H9 (cell line): ENCODE measurements at regions not wholly inside any gene's neighbourhood (a gene's known extent, or its start where the extent isn't known, plus 50 kb on each side); places are given as distances from the start of the nearest gene placed in this dataset.

Experiments
- DNase-seq: peaks from one replicate; pipeline ENCODE4 v3.0.0-alpha.2; 2017
- H2AFZ ChIP-seq: one replicate; pipeline ENCODE4 v1.6.1; 2013; ENCODE audit warnings: mild to moderate bottlenecking, low read length, control low read depth, moderate library complexity
- H2AK5ac ChIP-seq: 2 replicates; pipeline ENCODE4 v1.6.1; 2013; ENCODE audit warnings: low read length, control low read depth, mixed read lengths; ENCODE audit not compliant: insufficient read length
- H2BK120ac ChIP-seq: one replicate; pipeline ENCODE4 v1.6.1; 2013; ENCODE audit warnings: low read depth, mild to moderate bottlenecking, low read length, control low read depth, inconsistent platforms; ENCODE audit not compliant: poor library complexity, severe bottlenecking
- H2BK12ac ChIP-seq: 2 replicates; pipeline ENCODE4 v1.6.1; 2013; ENCODE audit warnings: low read length, control low read depth, mixed read lengths, low read depth; ENCODE audit not compliant: insufficient read length
- H2BK15ac ChIP-seq: 2 replicates; pipeline ENCODE4 v1.6.1; 2013; ENCODE audit warnings: low read depth, low read length, control low read depth
- H2BK20ac ChIP-seq: one replicate; pipeline ENCODE4 v1.6.1; 2013; ENCODE audit warnings: low read depth, mild to moderate bottlenecking, low read length, control low read depth, inconsistent platforms; ENCODE audit not compliant: poor library complexity, severe bottlenecking
- H2BK5ac ChIP-seq: 2 replicates; pipeline ENCODE4 v1.6.1; 2013; ENCODE audit warnings: low read length, control low read depth, mixed read lengths; ENCODE audit not compliant: insufficient read length
- H3K14ac ChIP-seq: 2 replicates; pipeline ENCODE4 v1.6.1; 2013; ENCODE audit warnings: low read length, control low read depth; ENCODE audit not compliant: insufficient read depth
- H3K18ac ChIP-seq: 2 replicates; pipeline ENCODE4 v1.6.1; 2013; ENCODE audit warnings: low read depth, mild to moderate bottlenecking, mixed read lengths, low read length, control low read depth; ENCODE audit not compliant: insufficient read length
- H3K23ac ChIP-seq: 2 replicates; pipeline ENCODE4 v1.6.1; 2013; ENCODE audit warnings: low read length, control low read depth, mixed read lengths, low read depth; ENCODE audit not compliant: insufficient read length
- H3K23me2 ChIP-seq: 2 replicates; pipeline ENCODE4 v1.6.1; 2013; ENCODE audit warnings: low read depth, mild to moderate bottlenecking, mixed read lengths, low read length, control low read depth; ENCODE audit not compliant: insufficient read length, poor library complexity, severe bottlenecking
- H3K27ac ChIP-seq: 2 replicates; pipeline ENCODE4 v1.5.1; 2013; ENCODE audit warnings: low read length, control low read depth, mixed read lengths, low read depth; ENCODE audit not compliant: insufficient read length
- H3K27me3 ChIP-seq: 2 replicates; pipeline ENCODE4 v1.6.1; 2013; ENCODE audit warnings: low read length, control low read depth, inconsistent platforms; ENCODE audit not compliant: insufficient read depth
- H3K4ac ChIP-seq: 2 replicates; pipeline ENCODE4 v1.6.1; 2013; ENCODE audit warnings: low read depth, mild to moderate bottlenecking, control low read depth, inconsistent platforms, low read length, moderate library complexity
- H3K4me1 ChIP-seq: 2 replicates; pipeline ENCODE4 v1.6.1; 2013; ENCODE audit warnings: low read length, control low read depth, inconsistent platforms; ENCODE audit not compliant: insufficient read depth
- H3K4me2 ChIP-seq: 2 replicates; pipeline ENCODE4 v1.6.1; 2013; ENCODE audit warnings: low read length, control low read depth, mixed read lengths; ENCODE audit not compliant: insufficient read length, insufficient read depth
- H3K56ac ChIP-seq: 2 replicates; pipeline ENCODE4 v1.6.1; 2013; ENCODE audit warnings: low read depth, mild to moderate bottlenecking, mixed read lengths, low read length, control low read depth; ENCODE audit not compliant: insufficient read length
- H3K79me1 ChIP-seq: 2 replicates; pipeline ENCODE4 v1.6.1; 2013; ENCODE audit warnings: low read depth, mild to moderate bottlenecking, moderate library complexity, low read length, control low read depth, inconsistent platforms; ENCODE audit not compliant: insufficient read depth, poor library complexity, severe bottlenecking
- H3K79me2 ChIP-seq: 2 replicates; pipeline ENCODE4 v1.6.1; 2013; ENCODE audit warnings: low read length, control low read depth, inconsistent platforms; ENCODE audit not compliant: insufficient read depth
- H3K9ac ChIP-seq: 2 replicates; pipeline ENCODE4 v1.6.1; 2013; ENCODE audit warnings: low read length, control low read depth, mixed read lengths; ENCODE audit not compliant: insufficient read length; ENCODE audit errors: extremely low read depth
- H3K9me3 ChIP-seq: one replicate; pipeline ENCODE4 v1.6.1; 2013; ENCODE audit warnings: low read depth, low read length, inconsistent platforms; ENCODE audit not compliant: control insufficient read depth
- H3T11ph ChIP-seq: one replicate; pipeline ENCODE4 v1.6.1; 2013; ENCODE audit warnings: mild to moderate bottlenecking, low read length, control low read depth, inconsistent platforms
- H4K20me1 ChIP-seq: one replicate; pipeline ENCODE4 v1.6.1; 2013; ENCODE audit not compliant: control insufficient read depth, insufficient read length, insufficient read depth
- H4K5ac ChIP-seq: 2 replicates; pipeline ENCODE4 v1.6.1; 2013; ENCODE audit warnings: low read depth, mild to moderate bottlenecking, mixed read lengths, low read length, control low read depth; ENCODE audit not compliant: insufficient read length
- H4K8ac ChIP-seq: replicated peaks from 2 replicates; pipeline ENCODE4 v1.6.1; 2013; ENCODE audit warnings: low read length, control low read depth, mixed read lengths, low read depth; ENCODE audit not compliant: insufficient read length
- H4K91ac ChIP-seq: 2 replicates; pipeline ENCODE4 v1.6.1; 2013; ENCODE audit warnings: low read depth, mild to moderate bottlenecking, moderate library complexity, mixed read lengths, low read length, control low read depth; ENCODE audit not compliant: insufficient read length
- H3K27ac Mint-ChIP-seq, 3 experiments: 2 replicates in 2 of 3; 3 replicates in 1 of 3; pipeline ENCODE4 v1.8.0; 2020 to 2021; ENCODE audit warnings: mixed read lengths in 3 of 3, mild to moderate bottlenecking in 1 of 3, moderate library complexity in 1 of 3
- H3K27me3 Mint-ChIP-seq: 2 replicates; pipeline ENCODE4 v1.8.0; 2021; ENCODE audit warnings: low read depth, mild to moderate bottlenecking, moderate library complexity, mixed read lengths
- H3K36me3 Mint-ChIP-seq, 3 experiments: 2 replicates in 2 of 3; 3 replicates in 1 of 3; pipeline ENCODE4 v1.8.0; 2020 to 2021; ENCODE audit warnings: low read depth in 3 of 3, mixed read lengths in 3 of 3; ENCODE audit not compliant: insufficient read depth in 1 of 3
- H3K4me1 Mint-ChIP-seq, 2 experiments: 2 replicates each; pipeline ENCODE4 v1.8.0; 2020; ENCODE audit warnings: mixed read lengths in 2 of 2
- H3K4me3 Mint-ChIP-seq, 2 experiments: 2 replicates in 1 of 2; 3 replicates in 1 of 2; pipeline ENCODE4 v1.8.0; 2020 to 2021; ENCODE audit warnings: mild to moderate bottlenecking in 2 of 2, mixed read lengths in 2 of 2, moderate library complexity in 1 of 2
- H3K9me3 Mint-ChIP-seq, 2 experiments: 2 replicates in 1 of 2; 3 replicates in 1 of 2; pipeline ENCODE4 v1.8.0; 2020; ENCODE audit warnings: mild to moderate bottlenecking in 2 of 2, mixed read lengths in 2 of 2, moderate library complexity in 1 of 2
- CTCF ChIP-seq: fragments of 200-600 bp; sonication (generic); conservative IDR thresholded peaks from 3 replicates; pipeline ENCODE4 v1.8.0; 2021; ENCODE audit warnings: antibody characterized with exemption, mild to moderate bottlenecking
- WGBS: extraction: QIAGEN DNeasy Blood & Tissue Kit; methylation state at CpG from one replicate; pipeline ENCODE4 v1.1.7; 2013; ENCODE audit warnings: missing lambda C conversion rate, low lambda C conversion rate, mixed read lengths; ENCODE audit not compliant: insufficient read length; ENCODE audit errors: extremely low coverage; 5-methylcytosine and 5-hydroxymethylcytosine counted together

- no peak overlapping the region for H3K9ac ChIP-seq
- H2BK120ac ChIP-seq = no peak overlapping the region
- no peak overlapping the region for H2AFZ ChIP-seq
- no peak overlapping the region for H3K27ac ChIP-seq
- H3K23me2 ChIP-seq = no peaks in the 10 kb centered on the region
- no peaks in the 10 kb centered on the region for H3K4me1 ChIP-seq
- DNase-seq = no peak
- no peak overlapping the region for H3K4me2 ChIP-seq
- no peak overlapping the region for H2BK5ac ChIP-seq
- H3K79me2 ChIP-seq = no peaks in the 10 kb centered on the region
- no peaks in the 10 kb centered on the region for H3K9me3 ChIP-seq
- no peak overlapping the region for H2BK15ac ChIP-seq
- Mint-ChIP-seq H3K9me3 (peaks cover 0 to 4% of the 10 kb centered on the region in 2 experiments; a peak in 3 of 5 replicates), H3K4me1 (no peaks in the 10 kb centered on the region), H3K27ac (no peak overlapping the region), H3K36me3 (no peaks in the 10 kb centered on the region), H3K27me3 (no peaks in the 10 kb centered on the region), H3K4me3 (no peak overlapping the region)
- H3K18ac ChIP-seq = no peak overlapping the region
- H3K79me1 ChIP-seq = no peaks in the 10 kb centered on the region
- H4K8ac ChIP-seq = no peak overlapping the region
- whole genome bisulfite sequencing = no CpG with 5 or more reads among the region's 3 CpGs
- no peak overlapping the region for H2AK5ac ChIP-seq
- H3K23ac ChIP-seq = no peak overlapping the region
- no peak overlapping the region for H3T11ph ChIP-seq
- no peak overlapping the region for H3K14ac ChIP-seq
- no peak overlapping the region for H2BK12ac ChIP-seq
- H4K91ac ChIP-seq = no peak overlapping the region
- no peak overlapping the region for H2BK20ac ChIP-seq
- TF ChIP-seq CTCF = no peak
- H3K27me3 ChIP-seq = no peaks in the 10 kb centered on the region
- H4K5ac ChIP-seq = no peak overlapping the region
- no peak overlapping the region for H3K56ac ChIP-seq
- no peaks in the 10 kb centered on the region for H4K20me1 ChIP-seq
- H3K4ac ChIP-seq = no peak overlapping the region
Measured at GRCh38 chr16:59698346-59699020, 964.4 kb upstream of the GOT2 start.
